ENCODE measurements at regions not wholly inside any gene's neighbourhood (a gene's known extent, or its start where the extent isn't known, plus 50 kb on each side); places are given as distances from the start of the nearest gene placed in this dataset.

DNA sequence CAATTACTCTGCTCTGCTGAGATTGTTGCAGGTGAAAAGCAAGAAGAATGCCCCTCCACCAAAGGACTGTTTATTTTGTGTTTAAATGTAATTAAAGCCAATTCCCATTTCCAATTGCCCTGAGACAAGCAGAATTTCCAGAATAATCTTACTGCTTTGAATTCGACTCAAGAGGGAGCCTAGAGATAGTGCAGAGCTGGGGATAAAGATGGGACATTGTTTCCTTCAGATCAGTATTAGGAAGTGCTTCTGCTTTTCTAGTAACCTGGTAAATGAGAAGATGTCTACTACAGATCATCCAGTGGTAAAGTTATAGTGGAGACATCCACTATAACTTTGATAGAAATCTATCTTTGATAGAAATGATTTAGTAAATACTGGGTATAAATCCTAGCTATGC lies 326.9 kb downstream of the UBE3D start:
- TF ChIP-seq, protein P1, sequence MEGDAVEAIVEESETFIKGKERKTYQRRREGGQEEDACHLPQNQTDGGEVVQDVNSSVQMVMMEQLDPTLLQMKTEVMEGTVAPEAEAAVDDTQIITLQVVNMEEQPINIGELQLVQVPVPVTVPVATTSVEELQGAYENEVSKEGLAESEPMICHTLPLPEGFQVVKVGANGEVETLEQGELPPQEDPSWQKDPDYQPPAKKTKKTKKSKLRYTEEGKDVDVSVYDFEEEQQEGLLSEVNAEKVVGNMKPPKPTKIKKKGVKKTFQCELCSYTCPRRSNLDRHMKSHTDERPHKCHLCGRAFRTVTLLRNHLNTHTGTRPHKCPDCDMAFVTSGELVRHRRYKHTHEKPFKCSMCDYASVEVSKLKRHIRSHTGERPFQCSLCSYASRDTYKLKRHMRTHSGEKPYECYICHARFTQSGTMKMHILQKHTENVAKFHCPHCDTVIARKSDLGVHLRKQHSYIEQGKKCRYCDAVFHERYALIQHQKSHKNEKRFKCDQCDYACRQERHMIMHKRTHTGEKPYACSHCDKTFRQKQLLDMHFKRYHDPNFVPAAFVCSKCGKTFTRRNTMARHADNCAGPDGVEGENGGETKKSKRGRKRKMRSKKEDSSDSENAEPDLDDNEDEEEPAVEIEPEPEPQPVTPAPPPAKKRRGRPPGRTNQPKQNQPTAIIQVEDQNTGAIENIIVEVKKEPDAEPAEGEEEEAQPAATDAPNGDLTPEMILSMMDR (IDR thresholded peaks at IDR 0.05), result no peak

DNA sequence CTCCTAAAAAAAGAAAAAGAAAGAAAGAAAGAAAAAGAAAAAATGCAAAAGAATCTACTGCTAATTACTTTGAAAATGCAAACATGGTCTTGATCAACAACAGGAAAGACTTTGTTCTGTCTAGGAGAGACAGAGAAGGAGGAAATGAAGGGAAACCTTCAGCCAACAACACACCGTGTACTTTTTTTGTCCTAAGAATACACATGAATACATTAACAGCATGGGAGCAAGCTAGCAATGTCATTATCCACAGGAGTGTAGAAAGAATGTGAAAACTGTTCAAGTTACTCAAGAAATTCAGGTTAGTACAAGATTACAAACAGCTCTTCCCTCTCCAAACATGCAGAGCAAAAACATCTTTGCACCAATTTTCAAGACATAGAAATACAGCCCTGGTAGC lies 326.3 kb downstream of the UBE3D start:
- TF ChIP-seq, protein P1 (IDR thresholded peaks at IDR 0.05), result no peak

DNA sequence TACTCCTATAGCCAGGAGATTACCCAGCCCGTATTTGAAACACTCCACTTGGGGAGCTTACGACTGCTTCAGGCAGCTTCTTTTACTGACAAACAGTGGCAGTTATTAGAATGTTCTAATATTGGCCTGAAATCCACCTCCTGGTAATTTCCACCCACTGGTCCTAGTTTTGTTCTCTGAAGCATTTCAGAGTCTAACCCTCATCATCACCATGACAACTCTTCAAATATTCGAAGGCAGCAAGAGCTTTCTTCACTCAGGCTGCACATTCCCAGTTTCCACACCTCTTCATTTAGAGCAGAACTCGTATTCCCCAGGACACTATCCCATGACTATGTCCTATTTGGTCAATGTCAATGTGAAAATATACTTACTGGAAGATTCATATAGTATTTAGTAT lies 325.6 kb downstream of the UBE3D start:
- TF ChIP-seq, protein P1 (IDR thresholded peaks at IDR 0.05), result no peak

DNA sequence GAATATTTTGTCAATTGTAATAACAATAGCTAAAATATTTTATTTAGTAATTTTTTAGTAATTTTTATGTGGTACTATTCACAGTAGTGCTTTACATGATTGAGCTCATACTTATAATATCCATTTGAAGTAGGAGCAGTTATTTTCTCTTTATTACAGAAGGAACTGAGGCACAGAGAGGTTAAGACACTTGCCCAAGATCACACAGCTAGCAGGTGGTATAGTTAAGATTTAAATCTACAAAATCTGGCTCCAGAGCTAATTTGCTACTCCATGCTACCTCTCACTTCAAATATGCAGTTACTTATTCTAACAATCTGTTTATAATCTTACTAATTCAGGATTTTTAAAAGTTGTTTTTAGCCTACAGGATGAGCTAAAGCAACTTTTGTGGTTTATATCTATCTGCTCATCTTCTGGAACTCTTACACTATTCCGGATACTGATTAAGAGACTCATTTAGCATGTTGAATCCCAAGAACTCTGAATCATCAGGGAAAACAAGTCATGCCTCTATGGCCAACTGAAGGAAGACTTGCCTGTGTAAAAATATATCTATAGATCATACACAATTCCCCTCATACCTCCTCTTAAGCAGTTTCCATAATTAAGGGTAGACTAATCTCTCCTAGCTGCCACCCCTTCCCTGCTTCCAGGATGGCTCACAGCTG lies 324.2 kb downstream of the UBE3D start:
- TF ChIP-seq, protein P1 (IDR thresholded peaks at IDR 0.05), result no peak

DNA sequence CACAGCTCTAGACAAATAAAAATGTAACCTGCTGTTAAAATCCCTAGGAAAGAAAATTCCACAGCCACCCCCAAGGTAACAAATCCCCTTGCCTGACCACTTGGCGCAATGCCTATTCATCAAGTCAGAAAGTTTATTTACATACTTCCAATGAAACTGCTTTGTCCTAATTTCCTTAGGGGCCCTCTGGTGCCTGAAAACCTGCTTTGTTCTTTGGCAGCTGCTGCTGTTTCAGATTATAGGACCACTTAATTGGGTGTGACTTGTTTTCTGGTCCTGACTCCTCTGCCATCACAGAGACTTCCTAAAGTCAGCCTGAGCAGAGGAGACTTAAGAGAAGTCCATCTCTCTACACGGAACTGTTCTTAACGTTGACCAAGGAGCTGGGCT lies 323.6 kb downstream of the UBE3D start:
- TF ChIP-seq, protein P1 (IDR thresholded peaks at IDR 0.05), result no peak

DNA sequence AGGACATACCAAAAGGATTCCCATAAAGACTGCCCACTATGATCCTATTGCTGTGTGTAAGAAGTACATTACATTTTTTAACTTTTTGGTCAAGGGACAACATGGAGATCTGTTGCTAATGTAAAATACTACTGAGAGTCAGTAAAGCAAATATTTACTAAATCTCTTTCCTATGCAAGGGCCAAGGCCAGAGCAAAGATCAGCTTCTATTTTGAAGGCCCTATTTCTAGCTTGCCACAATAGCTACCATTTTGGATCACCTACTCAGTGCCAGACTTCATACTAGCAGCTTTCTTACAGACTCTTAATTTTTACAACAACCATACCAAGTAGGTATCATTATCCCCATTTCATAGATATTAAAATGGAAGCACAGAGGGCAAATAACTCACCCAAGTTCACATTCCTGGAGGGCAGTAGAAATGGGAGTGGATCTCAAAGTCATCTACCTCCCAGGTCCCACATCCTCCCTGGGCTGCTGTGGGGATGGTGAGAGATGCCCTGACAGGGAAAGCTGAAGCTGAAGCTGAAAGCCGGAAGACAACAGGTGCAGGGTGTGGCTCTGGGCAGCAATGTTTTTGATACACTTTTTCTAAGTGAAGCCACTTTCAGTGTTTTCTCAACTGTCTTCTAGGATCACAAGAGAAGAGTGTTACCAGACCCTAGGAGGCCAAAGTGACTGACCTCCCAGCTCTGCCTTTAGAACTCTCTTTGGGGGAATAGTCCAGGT lies 321.2 kb downstream of the UBE3D start:
- TF ChIP-seq, protein P1 (IDR thresholded peaks at IDR 0.05), result no peak

DNA sequence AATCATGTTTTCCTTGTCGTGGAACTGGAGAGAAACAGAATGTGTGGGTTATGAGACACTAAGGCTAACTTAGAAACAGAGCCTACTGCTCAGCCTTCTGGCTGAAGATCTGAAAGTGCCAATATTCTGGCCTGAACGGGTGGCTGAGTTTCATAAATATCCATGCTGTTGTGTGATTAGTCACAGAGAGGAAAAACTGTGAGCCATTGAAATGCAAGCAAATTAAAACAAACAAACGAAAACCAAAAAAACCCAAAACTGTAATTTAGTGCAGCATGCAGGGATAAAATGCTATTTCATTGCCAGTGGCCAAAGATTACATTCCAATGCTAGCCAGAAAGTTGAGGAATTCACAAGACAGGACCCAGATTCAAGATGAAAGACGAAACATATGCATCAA lies 315.1 kb downstream of the UBE3D start:
- TF ChIP-seq, protein P1 (IDR thresholded peaks at IDR 0.05), result no peak
